HG03159 (cell line): ENCODE measurements at regions not wholly inside any gene's neighbourhood (a gene's known extent, or its start where the extent isn't known, plus 50 kb on each side); places are given as distances from the start of the nearest gene placed in this dataset.
"Not testable (repeated sequence)": the region's sequence is repeated elsewhere in the genome, so short reads cannot be mapped to it uniquely, and the experiment has no call there.

Experiments
- ATAC-seq: cut with Tn5 transposase; IDR thresholded peaks from one replicate; pipeline ENCODE4 v1.9.1; 2021; ENCODE audit warnings: mild to moderate bottlenecking, moderate library complexity; ENCODE audit not compliant: unreplicated experiment

GRCh38 chr4:155474758-155475157 is 98.0 kb upstream of the MAP9 start:
- no peak for ATAC-seq

- ATAC-seq: no peak
These were observed 96.8 kb upstream of the MAP9 start for GRCh38 chr4:155473420-155474095.

GRCh38 chr4:155468282-155468681 is 91.5 kb upstream of the MAP9 start:
- no peak for ATAC-seq

GRCh38 chr4:155450676-155451075 is 73.9 kb upstream of the MAP9 start:
- no peak for ATAC-seq

GRCh38 chr4:155445306-155445705 is 68.5 kb upstream of the MAP9 start:
- no peak for ATAC-seq

- ATAC-seq: no peak
These were observed 68.0 kb upstream of the MAP9 start for GRCh38 chr4:155444721-155445120.

- peak; percentile 92 for ATAC-seq
These were observed 65.7 kb upstream of the MAP9 start for GRCh38 chr4:155442267-155443105.

GRCh38 chr4:155441475-155441874 is 64.7 kb upstream of the MAP9 start:
- no peak for ATAC-seq

GRCh38 chr4:155439760-155440159 is 63.0 kb upstream of the MAP9 start:
- ATAC-seq: not testable (repeated sequence)

GRCh38 chr4:155434904-155435303 is 58.1 kb upstream of the MAP9 start:
- ATAC-seq: no peak

GRCh38 chr4:155434366-155434765 is 57.6 kb upstream of the MAP9 start:
- no peak for ATAC-seq

GRCh38 chr4:155433636-155434360 is 57.0 kb upstream of the MAP9 start:
- ATAC-seq: no peak

GRCh38 chr4:155430895-155431795 is 54.4 kb upstream of the MAP9 start:
- ATAC-seq: no peak

GRCh38 chr4:155428128-155428527 is 51.4 kb upstream of the MAP9 start:
- no peak for ATAC-seq

- ATAC-seq: no peak
These were observed 50.2 kb upstream of the MAP9 start for GRCh38 chr4:155426953-155427352.
